NCI-H1930 (cell line): ENCODE measurements at regions not wholly inside any gene's neighbourhood (a gene's known extent, or its start where the extent isn't known, plus 50 kb on each side); places are given as distances from the start of the nearest gene placed in this dataset.
"Not testable (repeated sequence)": the region's sequence is repeated elsewhere in the genome, so short reads cannot be mapped to it uniquely, and the experiment has no call there.

Experiments used
- DNase-seq, 2 experiments: peaks; one replicate each; lab custom pipeline; 2025; lab: John Stamatoyannopoulos, UW

GRCh38 chr7:69052-69451, 123.3 kb upstream of the FAM20C start:
- not testable (repeated sequence) for DNase-seq

GRCh38 chr7:69499-70123, 122.8 kb upstream of the FAM20C start:
- DNase-seq, result not testable (repeated sequence)

GRCh38 chr7:70207-70606, 122.2 kb upstream of the FAM20C start:
- DNase-seq, result not testable (repeated sequence)

- DNase-seq, result not testable (repeated sequence)
Observed at GRCh38 chr7:70989-71388, 121.4 kb upstream of the FAM20C start.

- not testable (repeated sequence) for DNase-seq
Observed at GRCh38 chr7:72266-73057, 119.9 kb upstream of the FAM20C start.

- not testable (repeated sequence) for DNase-seq
Observed at GRCh38 chr7:73058-73331, 119.4 kb upstream of the FAM20C start.

GRCh38 chr7:74008-74540, 118.3 kb upstream of the FAM20C start:
- DNase-seq, result not testable (repeated sequence)

- not testable (repeated sequence) for DNase-seq
Observed at GRCh38 chr7:75511-75910, 116.9 kb upstream of the FAM20C start.

GRCh38 chr7:76202-76601, 116.2 kb upstream of the FAM20C start:
- DNase-seq, result not testable (repeated sequence)

GRCh38 chr7:76829-77395, 115.5 kb upstream of the FAM20C start:
- not testable (repeated sequence) for DNase-seq

- not testable (repeated sequence) for DNase-seq
Observed at GRCh38 chr7:78862-79261, 113.5 kb upstream of the FAM20C start.

- DNase-seq, result not testable (repeated sequence)
Observed at GRCh38 chr7:79400-80055, 112.8 kb upstream of the FAM20C start.

- DNase-seq, result no peak
Observed at GRCh38 chr7:80259-81067, 111.9 kb upstream of the FAM20C start.

GRCh38 chr7:81068-81925, 111.1 kb upstream of the FAM20C start:
- no peak for DNase-seq

- no peak for DNase-seq
Observed at GRCh38 chr7:81926-82756, 110.2 kb upstream of the FAM20C start.

- DNase-seq, result no peak
Observed at GRCh38 chr7:82757-83155, 109.6 kb upstream of the FAM20C start.

GRCh38 chr7:83441-83840, 108.9 kb upstream of the FAM20C start:
- no peak for DNase-seq

GRCh38 chr7:83861-84632, 108.3 kb upstream of the FAM20C start:
- no peak for DNase-seq

GRCh38 chr7:84633-85020, 107.7 kb upstream of the FAM20C start:
- no peak for DNase-seq
